SK-N-SH (cell line): ENCODE measurements at regions not wholly inside any gene's neighbourhood (a gene's known extent, or its start where the extent isn't known, plus 50 kb on each side); places are given as distances from the start of the nearest gene placed in this dataset.
"Not testable (repeated sequence)": the region's sequence is repeated elsewhere in the genome, so short reads cannot be mapped to it uniquely, and the experiment has no call there.

Experiments
- CHD2 ChIP-seq: fragments of 150-350 bp; IDR thresholded peaks from 2 replicates; pipeline ENCODE4 v1.6.1; 2018; ENCODE audit warnings: low read length; ENCODE audit not compliant: partially characterized antibody
- CTCF ChIP-seq: fragments of 200-600 bp; sonication (generic); IDR thresholded peaks from 2 replicates; pipeline ENCODE4 v1.6.1; 2017; ENCODE audit warnings: antibody characterized with exemption, mild to moderate bottlenecking, moderate library complexity
- ELF1 ChIP-seq: IDR thresholded peaks from 2 replicates; pipeline ENCODE4 v1.4.0; 2012
- REST ChIP-seq: IDR thresholded peaks from 2 replicates; pipeline ENCODE4 v1.6.1; 2012; ENCODE audit warnings: mild to moderate bottlenecking, low read depth, low read length, moderate library complexity
- RXRA ChIP-seq: IDR thresholded peaks from 2 replicates; pipeline ENCODE4 v1.4.0; 2012; ENCODE audit warnings: low read depth, mild to moderate bottlenecking, borderline replicate concordance
- SMC3 ChIP-seq: IDR thresholded peaks from 2 replicates; pipeline ENCODE4 v1.6.1; 2012; ENCODE audit warnings: low read depth, low read length, improper control_type of control experiment
- YY1 ChIP-seq: IDR thresholded peaks from 2 replicates; pipeline ENCODE4 v1.4.0; 2012; ENCODE audit warnings: low read depth, mild to moderate bottlenecking
- TF ChIP-seq, protein P1 (sequence below): IDR thresholded peaks from 2 replicates; pipeline ENCODE4; 2012
- TF ChIP-seq, protein P2 (sequence below): IDR thresholded peaks from 2 replicates; pipeline ENCODE4 v1.4.0; 2012; ENCODE audit warnings: low read depth, borderline replicate concordance

DNA sequence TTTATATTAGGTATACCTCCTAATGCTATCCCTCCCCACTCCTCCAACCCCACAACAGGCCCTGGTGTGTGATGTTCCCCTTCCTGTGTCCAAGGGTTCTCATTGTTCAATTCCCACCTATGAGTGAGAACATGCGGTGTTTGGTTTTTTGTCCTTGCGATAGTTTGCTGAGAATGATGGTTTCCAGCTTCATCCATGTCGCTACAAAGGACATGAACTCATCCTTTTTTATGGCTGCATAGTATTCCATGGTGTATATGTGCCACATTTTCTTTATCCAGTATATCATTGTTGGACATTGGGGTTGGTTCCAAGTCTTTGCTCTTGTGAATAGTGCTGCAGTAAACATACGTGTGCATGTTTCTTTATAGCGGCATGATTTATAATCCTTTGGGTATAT, 345.1 kb upstream of the FANCL start:
- not testable (repeated sequence) for TF ChIP-seq CTCF, RXRA, YY1, REST, SMC3, CHD2, ELF1
- TF ChIP-seq, protein P1, sequence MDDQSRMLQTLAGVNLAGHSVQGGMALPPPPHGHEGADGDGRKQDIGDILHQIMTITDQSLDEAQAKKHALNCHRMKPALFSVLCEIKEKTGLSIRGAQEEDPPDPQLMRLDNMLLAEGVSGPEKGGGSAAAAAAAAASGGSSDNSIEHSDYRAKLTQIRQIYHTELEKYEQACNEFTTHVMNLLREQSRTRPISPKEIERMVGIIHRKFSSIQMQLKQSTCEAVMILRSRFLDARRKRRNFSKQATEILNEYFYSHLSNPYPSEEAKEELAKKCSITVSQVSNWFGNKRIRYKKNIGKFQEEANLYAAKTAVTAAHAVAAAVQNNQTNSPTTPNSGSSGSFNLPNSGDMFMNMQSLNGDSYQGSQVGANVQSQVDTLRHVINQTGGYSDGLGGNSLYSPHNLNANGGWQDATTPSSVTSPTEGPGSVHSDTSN: not testable (repeated sequence)
- TF ChIP-seq, protein P2, sequence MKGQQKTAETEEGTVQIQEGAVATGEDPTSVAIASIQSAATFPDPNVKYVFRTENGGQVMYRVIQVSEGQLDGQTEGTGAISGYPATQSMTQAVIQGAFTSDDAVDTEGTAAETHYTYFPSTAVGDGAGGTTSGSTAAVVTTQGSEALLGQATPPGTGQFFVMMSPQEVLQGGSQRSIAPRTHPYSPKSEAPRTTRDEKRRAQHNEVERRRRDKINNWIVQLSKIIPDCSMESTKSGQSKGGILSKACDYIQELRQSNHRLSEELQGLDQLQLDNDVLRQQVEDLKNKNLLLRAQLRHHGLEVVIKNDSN: not testable (repeated sequence)
